Psoas muscle (tissue), 7 donors: ENCODE measurements at regions not wholly inside any gene's neighbourhood (a gene's known extent, or its start where the extent isn't known, plus 50 kb on each side); places are given as distances from the start of the nearest gene placed in this dataset.

Source experiments
- ATAC-seq, 4 donors: fragments of 200-7000 bp; cut with Tn5 transposase; one replicate each; pipeline ENCODE4 v1.9.1; 2020; ENCODE audit warnings: moderate library complexity in 3 of 4, mild to moderate bottlenecking in 2 of 4
- DNase-seq, 2 donors: peaks; one replicate each; pipeline ENCODE4 v3.0.0-alpha.2; 2020
- H3K27ac ChIP-seq: fragments of 200-600 bp; one replicate; pipeline ENCODE4 v1.8.0; 2022
- H3K27me3 ChIP-seq, 3 donors: fragments of 200-600 bp in 1 of 3; one replicate each; pipeline versions ENCODE4 v1.6.1 to v1.8.0; 2013 to 2022; ENCODE audit warnings: low read length in 2 of 3, mild to moderate bottlenecking in 2 of 3, moderate library complexity in 1 of 3; ENCODE audit not compliant: insufficient read depth in 3 of 3
- H3K36me3 ChIP-seq, 2 donors: fragments of 200-600 bp in 1 of 2; one replicate each; pipeline versions ENCODE4 v1.6.1 to v1.8.0; 2013 to 2022; ENCODE audit warnings: low read depth in 1 of 2, mild to moderate bottlenecking in 1 of 2, moderate library complexity in 1 of 2; ENCODE audit not compliant: insufficient read depth in 1 of 2
- H3K4me1 ChIP-seq: fragments of 200-600 bp; one replicate; pipeline ENCODE4 v1.8.0; 2022
- H3K4me3 ChIP-seq: fragments of 200-600 bp; one replicate; pipeline ENCODE4 v1.8.0; 2022; ENCODE audit warnings: mild to moderate bottlenecking
- H3K9me3 ChIP-seq: fragments of 200-600 bp; one replicate; pipeline ENCODE4 v1.8.0; 2022
- CTCF ChIP-seq: fragments of 200-600 bp; IDR thresholded peaks from one replicate; pipeline ENCODE4 v1.8.0; 2022; ENCODE audit warnings: antibody characterized with exemption
- WGBS, 3 donors: extraction: QIAGEN DNeasy Blood & Tissue Kit; methylation state at CpG; one replicate each; pipeline versions ENCODE4 v1.1.6 to v1.1.7; 2013; 5-methylcytosine and 5-hydroxymethylcytosine counted together
- intact Hi-C, 2 donors: fragments of 100-400 bp; cut with DNase I; formaldehyde crosslinking; loops; one replicate each; pipeline versions ENCODE4 v1.11.0 to v1.14.2; 2022
- donor health status: healthy with polysubstance abuse.
- donor health status: DM: no; HTN: no; CAD: no; lungs with moderate emphysema.
- donor health status: Bipolar disorder and iron deficiency.
- donor health status: healthy.
- donor health status: DM: yes; HTN: yes; CAD: no.
- donor health status: DM: no; HTN: no; CAD: no.
- donor health status: DM: yes; HTN: yes; CAD: no.

- intact Hi-C loops: no loop called here
- 63 to 87% (median 78%) methylated on average over 1 of the region's 1 CpG for WGBS, 3 donors
Observed at GRCh38 chr9:29793970-29794369, 2220.7 kb upstream of the C9orf72 start.

GRCh38 chr9:29796291-29796952 is 2223.1 kb upstream of the C9orf72 start:
- Histone ChIP-seq H3K36me3 (no peaks in the 10 kb centered on the region), H3K27me3 (no peaks in the 10 kb centered on the region), H3K4me1 (no peaks in the 10 kb centered on the region), H3K9me3 (no peaks in the 10 kb centered on the region), H3K4me3 (no peak overlapping the region), H3K27ac (no peak overlapping the region)
- ATAC-seq (no peak), DNase-seq (no peak)
- intact Hi-C loops: no loop called here
- TF ChIP-seq CTCF: no peak
- WGBS, 3 donors: 59 to 71% (median 64%) methylated on average over 2 of the region's 2 CpGs

More at GRCh38 chr9:29793970-29794369, 2220.7 kb upstream of the C9orf72 start:
- DNase-seq: no peak
- Histone ChIP-seq H3K36me3 (no peaks in the 10 kb centered on the region), H3K27ac (no peak overlapping the region), H3K4me3 (no peak overlapping the region), H3K9me3 (no peaks in the 10 kb centered on the region), H3K4me1 (no peaks in the 10 kb centered on the region), H3K27me3 (no peaks in the 10 kb centered on the region)
- TF ChIP-seq CTCF: no peak
- ATAC-seq: no peak

GRCh38 chr9:29798599-29798998 is 2225.3 kb upstream of the C9orf72 start:
- no peak for ATAC-seq
- 85 to 95% (median 91%) methylated on average over 1 of the region's 1 CpG for WGBS, 3 donors
- no peak for DNase-seq
- no peaks in the 10 kb centered on the region for H3K9me3 ChIP-seq
- no peak overlapping the region for H3K4me3 ChIP-seq
- H3K27me3 ChIP-seq: no peaks in the 10 kb centered on the region
- no peak for TF ChIP-seq CTCF
- intact Hi-C loops: no loop called here
- no peaks in the 10 kb centered on the region for H3K36me3 ChIP-seq
- H3K4me1 ChIP-seq: no peaks in the 10 kb centered on the region
- no peak overlapping the region for H3K27ac ChIP-seq

- TF ChIP-seq CTCF: no peak
- ATAC-seq: no peak
- H3K36me3 ChIP-seq: no peaks in the 10 kb centered on the region
- no peak overlapping the region for H3K27ac ChIP-seq
- no peaks in the 10 kb centered on the region for H3K4me1 ChIP-seq
- H3K9me3 ChIP-seq: no peaks in the 10 kb centered on the region
- H3K27me3 ChIP-seq: no peaks in the 10 kb centered on the region
- intact Hi-C loops: no loop called here
- DNase-seq: no peak
- WGBS, 3 donors: 73 to 83% (median 74%) methylated on average over 2 of the region's 2 CpGs
- H3K4me3 ChIP-seq: no peak overlapping the region
Observed at GRCh38 chr9:29799227-29799626, 2225.9 kb upstream of the C9orf72 start.

- H3K27ac ChIP-seq: no peak overlapping the region
- DNase-seq (no peak), ATAC-seq (no peak)
- no peaks in the 10 kb centered on the region for H3K27me3 ChIP-seq
- WGBS, 3 donors: 38 to 49% (median 40%) methylated on average over 1 of the region's 1 CpG
- no peak overlapping the region for H3K4me3 ChIP-seq
- no peaks in the 10 kb centered on the region for H3K9me3 ChIP-seq
- no peaks in the 10 kb centered on the region for H3K36me3 ChIP-seq
- no peak for TF ChIP-seq CTCF
- no peaks in the 10 kb centered on the region for H3K4me1 ChIP-seq
- intact Hi-C loops: no loop called here
Observed at GRCh38 chr9:29800821-29801220, 2227.5 kb upstream of the C9orf72 start.
